ENCODE measurements at regions not wholly inside any gene's neighbourhood (a gene's known extent, or its start where the extent isn't known, plus 50 kb on each side); places are given as distances from the start of the nearest gene placed in this dataset.

- TF ChIP-seq, protein P1, sequence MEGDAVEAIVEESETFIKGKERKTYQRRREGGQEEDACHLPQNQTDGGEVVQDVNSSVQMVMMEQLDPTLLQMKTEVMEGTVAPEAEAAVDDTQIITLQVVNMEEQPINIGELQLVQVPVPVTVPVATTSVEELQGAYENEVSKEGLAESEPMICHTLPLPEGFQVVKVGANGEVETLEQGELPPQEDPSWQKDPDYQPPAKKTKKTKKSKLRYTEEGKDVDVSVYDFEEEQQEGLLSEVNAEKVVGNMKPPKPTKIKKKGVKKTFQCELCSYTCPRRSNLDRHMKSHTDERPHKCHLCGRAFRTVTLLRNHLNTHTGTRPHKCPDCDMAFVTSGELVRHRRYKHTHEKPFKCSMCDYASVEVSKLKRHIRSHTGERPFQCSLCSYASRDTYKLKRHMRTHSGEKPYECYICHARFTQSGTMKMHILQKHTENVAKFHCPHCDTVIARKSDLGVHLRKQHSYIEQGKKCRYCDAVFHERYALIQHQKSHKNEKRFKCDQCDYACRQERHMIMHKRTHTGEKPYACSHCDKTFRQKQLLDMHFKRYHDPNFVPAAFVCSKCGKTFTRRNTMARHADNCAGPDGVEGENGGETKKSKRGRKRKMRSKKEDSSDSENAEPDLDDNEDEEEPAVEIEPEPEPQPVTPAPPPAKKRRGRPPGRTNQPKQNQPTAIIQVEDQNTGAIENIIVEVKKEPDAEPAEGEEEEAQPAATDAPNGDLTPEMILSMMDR (conservative IDR thresholded peaks at IDR 0.05; ENCODE audit: low read length), result no peak
- TF ChIP-seq EZH2phosphoT487 (IDR thresholded peaks at IDR 0.05; ENCODE audit: borderline replicate concordance, low read depth, low read length), result no peak
Observed at GRCh38 chr11:119504371-119504770, 81.4 kb upstream of the THY1 start.

Measured in OCI-LY7 (cell line).